K562 (cell line): ENCODE measurements at regions not wholly inside any gene's neighbourhood (a gene's known extent, or its start where the extent isn't known, plus 50 kb on each side); places are given as distances from the start of the nearest gene placed in this dataset.

Source experiments
- ATAC-seq: fragments of 200-7000 bp; cut with Tn5 transposase; 3 replicates; pipeline ENCODE4 v1.9.1; 2020; ENCODE audit warnings: moderate library complexity
- BruUV-seq: library from RNA; stranded (reverse); fragments of 400-500 nt; replicated peaks from 2 replicates; lab custom pipeline; 2021; lab: Mats Ljungman, UMichigan
- CTCF ChIA-PET: fragments of 300-600 bp; formaldehyde crosslinking; extraction: SDS; loops from one replicate; lab custom pipeline; 2021; ENCODE audit warnings: low intra/inter-chr PET ratio; lab: Yijun Ruan, JAX
- POLR2A ChIA-PET: fragments of 300-600, 350-650 bp; sonication (Branson Sonifier 250); formaldehyde crosslinking; extraction: SDS; loops from one replicate; lab custom pipeline; 2021; ENCODE audit warnings: antibody characterized with exemption, inconsistent platforms; lab: Yijun Ruan, JAX
- DNase-seq, 4 experiments: peaks; one replicate each; pipeline versions ENCODE4 v3.0.0 to v3.0.0-alpha.2; 2011 to 2018; ENCODE audit warnings: low spot score in 3 of 4, mixed read lengths in 3 of 4; ENCODE audit errors: extremely low read depth in 1 of 4
- FAIRE-seq: peaks from 2 replicates; lab custom pipeline; 2011; peaks lifted over from hg19 to GRCh38; lab: Jason Lieb, UNC
- H2AFZ ChIP-seq: 2 replicates; pipeline ENCODE4 v1.6.0; 2011; ENCODE audit warnings: low read depth, low read length, control low read depth, inconsistent platforms
- H3K27ac ChIP-seq: fragments of 200-600 bp; 3 replicates; pipeline ENCODE4 v1.8.0; 2011; ENCODE audit warnings: low read depth, mild to moderate bottlenecking, control low read depth, inconsistent platforms, low read length, moderate library complexity, mixed read lengths; ENCODE audit errors: extremely low read depth
- H3K27me3 ChIP-seq, 2 experiments: fragments of 300-600 bp in 1 of 2; 2 replicates in 1 of 2; 3 replicates in 1 of 2; pipeline versions ENCODE4 v1.6.0 to v1.8.0; 2011; ENCODE audit warnings: inconsistent platforms in 2 of 2, low read length in 2 of 2, mild to moderate bottlenecking in 1 of 2, mixed read lengths in 1 of 2, moderate library complexity in 1 of 2; ENCODE audit not compliant: control insufficient read depth in 2 of 2, insufficient read depth in 2 of 2
- H3K36me3 ChIP-seq: fragments of 300-600 bp; 3 replicates; pipeline ENCODE4 v1.8.0; 2011; ENCODE audit warnings: mild to moderate bottlenecking, low read length, inconsistent platforms; ENCODE audit not compliant: control insufficient read depth, insufficient read depth
- H3K4me1 ChIP-seq, 2 experiments: fragments of 200-600 bp in 1 of 2; replicated peaks in 1 of 2; 2 replicates in 1 of 2; 3 replicates in 1 of 2; pipeline versions ENCODE4 v1.5.1 to v1.8.0; 2011; ENCODE audit warnings: inconsistent platforms in 2 of 2, low read length in 2 of 2, mild to moderate bottlenecking in 1 of 2, mixed read lengths in 1 of 2, moderate library complexity in 1 of 2; ENCODE audit not compliant: control insufficient read depth in 2 of 2, insufficient read depth in 2 of 2
- H3K4me2 ChIP-seq: 2 replicates; pipeline ENCODE4 v1.6.1; 2011; ENCODE audit warnings: low read length, control low read depth, inconsistent platforms, mixed read lengths; ENCODE audit not compliant: insufficient read depth
- H3K4me3 ChIP-seq: fragments of 200-600 bp; sonication (generic), shearing (Covaris generic); 2 replicates; pipeline ENCODE4 v1.5.1; 2016; ENCODE audit warnings: control low read depth, inconsistent platforms
- H3K79me2 ChIP-seq: fragments of 200-600 bp; 3 replicates; pipeline ENCODE4 v1.8.0; 2011; ENCODE audit warnings: low read length, inconsistent platforms; ENCODE audit not compliant: control insufficient read depth, insufficient read depth
- H3K9ac ChIP-seq, 2 experiments: 2 replicates each; pipeline versions ENCODE4 v1.6.0 to v1.6.1; 2011; ENCODE audit warnings: low read depth in 2 of 2, low read length in 2 of 2, control low read depth in 1 of 2, inconsistent platforms in 1 of 2, mild to moderate bottlenecking in 1 of 2, mixed read lengths in 1 of 2; ENCODE audit not compliant: insufficient read depth in 1 of 2
- H3K9me1 ChIP-seq: one replicate; pipeline ENCODE4 v1.6.0; 2011; ENCODE audit warnings: inconsistent platforms, mild to moderate bottlenecking, low read length, moderate library complexity; ENCODE audit not compliant: control insufficient read depth, insufficient read depth
- H3K9me3 ChIP-seq: replicated peaks from 2 replicates; pipeline ENCODE4 v1.5.1; 2011; ENCODE audit warnings: low read depth, low read length, inconsistent platforms; ENCODE audit not compliant: control insufficient read depth, insufficient read depth
- H4K20me1 ChIP-seq: replicated peaks from 2 replicates; pipeline ENCODE4 v1.6.1; 2011; ENCODE audit warnings: low read length, inconsistent platforms, mixed read lengths; ENCODE audit not compliant: control insufficient read depth, insufficient read depth
- CBX5 ChIP-seq: IDR thresholded peaks from 2 replicates; pipeline ENCODE4 v1.6.1; 2014; ENCODE audit warnings: low read depth, borderline replicate concordance
- DACH1 ChIP-seq: fragments of 450-650 bp; IDR thresholded peaks from 2 replicates; pipeline ENCODE4 v1.6.1; 2018; ENCODE audit not compliant: partially characterized antibody
- ETV1 ChIP-seq: fragments of 450-650 bp; conservative IDR thresholded peaks from 2 replicates; pipeline ENCODE4 v1.6.1; 2016; ENCODE audit warnings: missing genetic modification characterization, control low read depth, low read depth, missing compliant biosample characterization
- EWSR1 ChIP-seq: fragments of 450-650 bp; IDR thresholded peaks from 2 replicates; pipeline ENCODE4 v1.6.1; 2018; ENCODE audit warnings: borderline replicate concordance, mild to moderate bottlenecking, low read depth, moderate library complexity; ENCODE audit not compliant: partially characterized antibody
- GABPA ChIP-seq: fragments of 200-800 bp; sonication (Bioruptor generic); conservative IDR thresholded peaks from 2 replicates; pipeline ENCODE4 v1.6.1; 2016; ENCODE audit warnings: low read depth, missing genetic modification characterization, missing compliant biosample characterization
- KDM5B ChIP-seq: fragments of 200-600 bp; sonication (generic); IDR thresholded peaks from 2 replicates; pipeline ENCODE4 v1.6.1; 2012; ENCODE audit warnings: low read depth, mild to moderate bottlenecking, moderate library complexity, low read length, control low read depth, inconsistent platforms; ENCODE audit not compliant: insufficient replicate concordance
- NFIX ChIP-seq: fragments of 250-450 bp; sonication (Bioruptor Pico); IDR thresholded peaks from 2 replicates; pipeline ENCODE4 v1.4.0; 2020; ENCODE audit warnings: low read depth, mild to moderate bottlenecking, moderate library complexity
- POU5F1 ChIP-seq: fragments of 150-350 bp; IDR thresholded peaks from 2 replicates; pipeline ENCODE4 v1.6.1; 2014; ENCODE audit warnings: borderline replicate concordance, low read length, low read depth, mild to moderate bottlenecking; ENCODE audit not compliant: partially characterized antibody
- RBM14 ChIP-seq: fragments of 200-400 bp; formaldehyde crosslinking; IDR thresholded peaks from 2 replicates; pipeline ENCODE4 v1.6.1; 2018; ENCODE audit warnings: low read depth, mild to moderate bottlenecking, low read length, moderate library complexity, borderline replicate concordance; ENCODE audit not compliant: insufficient read depth
- RBM39 ChIP-seq: fragments of 200-400 bp; formaldehyde crosslinking; optimal IDR thresholded peaks from 2 replicates; pipeline ENCODE3; 2018; ENCODE audit warnings: low read depth, low read length
- SMARCE1 ChIP-seq: fragments of 450-650 bp; IDR thresholded peaks from 2 replicates; pipeline ENCODE4 v1.7.1; 2016; ENCODE audit warnings: mild to moderate bottlenecking
- STAT5A ChIP-seq: IDR thresholded peaks from 2 replicates; pipeline ENCODE4 v1.6.1; 2012; ENCODE audit warnings: low read length, inconsistent platforms, borderline replicate concordance
- TGIF2 ChIP-seq: sonication (generic); formaldehyde crosslinking; IDR thresholded peaks from 2 replicates; pipeline ENCODE4 v1.8.1; 2022; ENCODE audit warnings: mild to moderate bottlenecking, missing genetic modification reagents, moderate library complexity
- ZNF134 ChIP-seq: fragments of 250-450 bp; sonication (Bioruptor Pico); conservative IDR thresholded peaks from 2 replicates; pipeline ENCODE4 v1.4.0; 2020
- ZNF232 ChIP-seq: sonication (generic); formaldehyde crosslinking; IDR thresholded peaks from 2 replicates; pipeline ENCODE4 v1.8.0; 2022; ENCODE audit warnings: mild to moderate bottlenecking, missing genetic modification reagents
- ZNF263 ChIP-seq: sonication (generic); formaldehyde crosslinking; IDR thresholded peaks from 2 replicates; pipeline ENCODE4 v1.8.0; 2022; ENCODE audit warnings: mild to moderate bottlenecking, missing genetic modification reagents, borderline replicate concordance
- ZNF695 ChIP-seq: fragments of 450-650 bp; formaldehyde crosslinking; IDR thresholded peaks from 2 replicates; pipeline ENCODE4 v1.4.0; 2020; ENCODE audit warnings: mild to moderate bottlenecking, moderate library complexity
- ZNF699 ChIP-seq: fragments of 250-450 bp; sonication (Bioruptor Pico); IDR thresholded peaks from 2 replicates; pipeline ENCODE4 v1.8.0; 2021; ENCODE audit warnings: mild to moderate bottlenecking, moderate library complexity; ENCODE audit not compliant: insufficient replicate concordance
- WGBS: fragments of 100-300 bp; shearing (Covaris generic); methylation state at CpG from one replicate; pipeline ENCODE4 v1.1.6; 2016; ENCODE audit warnings: low coverage, mixed read lengths; ENCODE audit not compliant: insufficient coverage; ENCODE audit errors: missing lambda C conversion rate; 5-methylcytosine and 5-hydroxymethylcytosine counted together
- in situ Hi-C: fragments of 300-500 bp; cut with MboI; formaldehyde crosslinking; loops from 4 replicates; pipeline ENCODE4 v1.15.0; 2018; ENCODE audit warnings: inconsistent platforms, mixed read lengths
- intact Hi-C: fragments of 100-400 bp; cut with micrococcal nuclease; formaldehyde crosslinking; loops from 2 replicates; pipeline ENCODE4 v1.14.2; 2022
- TF ChIP-seq, protein P1 (sequence below), 2 experiments: IDR thresholded peaks in 1 of 2; conservative IDR thresholded peaks in 1 of 2; 2 replicates each; pipeline ENCODE4 v1.6.1; 2016; ENCODE audit warnings: low read depth in 2 of 2, mild to moderate bottlenecking in 1 of 2, missing compliant biosample characterization in 1 of 2, missing genetic modification characterization in 1 of 2, moderate library complexity in 1 of 2

- no peak overlapping the region for H2AFZ ChIP-seq
- no peak for TF ChIP-seq DACH1
- 0 out of 2 replicates have a peak, but pooled peaks have one; percentile 43 for TF ChIP-seq GABPA
- TF ChIP-seq, protein P1, sequence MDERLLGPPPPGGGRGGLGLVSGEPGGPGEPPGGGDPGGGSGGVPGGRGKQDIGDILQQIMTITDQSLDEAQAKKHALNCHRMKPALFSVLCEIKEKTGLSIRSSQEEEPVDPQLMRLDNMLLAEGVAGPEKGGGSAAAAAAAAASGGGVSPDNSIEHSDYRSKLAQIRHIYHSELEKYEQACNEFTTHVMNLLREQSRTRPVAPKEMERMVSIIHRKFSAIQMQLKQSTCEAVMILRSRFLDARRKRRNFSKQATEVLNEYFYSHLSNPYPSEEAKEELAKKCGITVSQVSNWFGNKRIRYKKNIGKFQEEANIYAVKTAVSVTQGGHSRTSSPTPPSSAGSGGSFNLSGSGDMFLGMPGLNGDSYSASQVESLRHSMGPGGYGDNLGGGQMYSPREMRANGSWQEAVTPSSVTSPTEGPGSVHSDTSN (CRISPR knock-in tag; IDR thresholded peaks at IDR 0.05; ENCODE audit: low read depth) = no peak
- TF ChIP-seq, protein P1 (tag; conservative IDR thresholded peaks at IDR 0.05; ENCODE audit: low read depth) = peak; percentile 65
- no peak for TF ChIP-seq ZNF134
- no peak for TF ChIP-seq RBM39
- TF ChIP-seq ZNF695 (CRISPR knock-in tag) = no peak
- no peak for TF ChIP-seq STAT5A
- TF ChIP-seq EWSR1 = no peak
- TF ChIP-seq ZNF263 = no peak
- TF ChIP-seq KDM5B = no peak
- TF ChIP-seq RBM14 = no peak
- TF ChIP-seq ZNF232 (CRISPR knock-in tag) = no peak
- no peak for TF ChIP-seq POU5F1
- no peak for TF ChIP-seq SMARCE1
- no peak for TF ChIP-seq ZNF699 (CRISPR knock-in tag)
- no peak for TF ChIP-seq CBX5
- TF ChIP-seq NFIX (CRISPR knock-in tag) = no peak
- TF ChIP-seq TGIF2 (CRISPR knock-in tag) = no peak
- 0 out of 2 replicates have a peak, but pooled peaks have one; percentile 9 for TF ChIP-seq ETV1
Observed at GRCh38 chr15:38667890-38668850, 103.6 kb upstream of the RASGRP1 start.

More at GRCh38 chr15:38667890-38668850, 103.6 kb upstream of the RASGRP1 start:
- intact Hi-C loops (no loop called here), in situ Hi-C loops (no loop called here)
- ATAC-seq = no peak
- Histone ChIP-seq H3K9me1 (no peaks in the 10 kb centered on the region), H3K9ac (no peak overlapping the region), H3K27me3 (peaks cover 13 to 18% of the 10 kb centered on the region in 2 experiments), H3K9me3 (no peaks in the 10 kb centered on the region), H3K27ac (no peak overlapping the region), H3K36me3 (no peaks in the 10 kb centered on the region), H3K4me2 (no peak overlapping the region), H3K4me3 (no peak overlapping the region), H4K20me1 (no peaks in the 10 kb centered on the region), H3K4me1 (no peaks in the 10 kb centered on the region), H3K79me2 (no peaks in the 10 kb centered on the region)
- 2% methylated on average over 5 of the region's 5 CpGs for WGBS
- ChIA-PET POLR2A (interaction anchor here (0.8 to 1.4 kb wide), 3 partner anchors 16 to 214 kb away, joined by 3 to 6 read pairs (median 3); partner anchors contain the start of gene FAM98B), CTCF (interaction anchor here (0.6 kb wide), 1 partner anchor 27 kb away, joined by 3 read pairs; no protein-coding TSS in a partner anchor)
- DNase-seq = no peak
- FAIRE-seq = no peak
- BruUV-seq = no TSS peak
